ENCODE measurements at regions not wholly inside any gene's neighbourhood (a gene's known extent, or its start where the extent isn't known, plus 50 kb on each side); places are given as distances from the start of the nearest gene placed in this dataset.
A peak's percentile ranks its signal among the peaks of the same experiment; 100 is the strongest.

DNA sequence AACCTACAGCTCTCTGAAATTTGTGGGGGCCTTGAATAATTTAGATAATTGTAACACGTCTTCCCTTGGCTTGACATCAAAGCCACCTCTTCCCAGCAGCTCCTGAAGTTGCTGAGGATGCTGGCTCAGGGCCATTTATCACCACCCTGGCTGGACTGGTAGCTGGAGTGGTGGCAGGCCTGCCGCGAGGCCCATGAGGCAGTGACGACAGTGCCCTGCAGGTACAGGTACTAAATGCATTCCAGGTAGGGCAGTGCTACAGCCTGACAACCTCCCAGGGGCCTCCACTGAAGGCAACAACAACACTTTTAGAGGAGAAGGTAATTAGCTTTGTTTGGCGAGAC lies 270.2 kb upstream of the KLF4 start:
- WGBS (ENCODE audit: insufficient coverage), result no CpG with 5 or more reads among the region's 5 CpGs
- intact Hi-C loops (cut with micrococcal nuclease), result loop anchor here in 1 of 2 donors (5.0 to 10.0 kb wide), 3 partner anchors 82 to 168 kb away; no protein-coding TSS in a partner anchor
- TF ChIP-seq, protein P1, sequence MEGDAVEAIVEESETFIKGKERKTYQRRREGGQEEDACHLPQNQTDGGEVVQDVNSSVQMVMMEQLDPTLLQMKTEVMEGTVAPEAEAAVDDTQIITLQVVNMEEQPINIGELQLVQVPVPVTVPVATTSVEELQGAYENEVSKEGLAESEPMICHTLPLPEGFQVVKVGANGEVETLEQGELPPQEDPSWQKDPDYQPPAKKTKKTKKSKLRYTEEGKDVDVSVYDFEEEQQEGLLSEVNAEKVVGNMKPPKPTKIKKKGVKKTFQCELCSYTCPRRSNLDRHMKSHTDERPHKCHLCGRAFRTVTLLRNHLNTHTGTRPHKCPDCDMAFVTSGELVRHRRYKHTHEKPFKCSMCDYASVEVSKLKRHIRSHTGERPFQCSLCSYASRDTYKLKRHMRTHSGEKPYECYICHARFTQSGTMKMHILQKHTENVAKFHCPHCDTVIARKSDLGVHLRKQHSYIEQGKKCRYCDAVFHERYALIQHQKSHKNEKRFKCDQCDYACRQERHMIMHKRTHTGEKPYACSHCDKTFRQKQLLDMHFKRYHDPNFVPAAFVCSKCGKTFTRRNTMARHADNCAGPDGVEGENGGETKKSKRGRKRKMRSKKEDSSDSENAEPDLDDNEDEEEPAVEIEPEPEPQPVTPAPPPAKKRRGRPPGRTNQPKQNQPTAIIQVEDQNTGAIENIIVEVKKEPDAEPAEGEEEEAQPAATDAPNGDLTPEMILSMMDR (IDR thresholded peaks at IDR 0.05), result no peak
- Histone ChIP-seq H3K4me1 (ENCODE audit: control insufficient read depth in 1 of 2, insufficient read depth in 2 of 2, low read length in 2 of 2) (peaks cover 61 to 71% of the 10 kb centered on the region in 2 donors), H3K79me2 (ENCODE audit: insufficient read depth, low read length) (no peaks in the 10 kb centered on the region), H4K20me1 (ENCODE audit: insufficient read depth, low read length) (no peaks in the 10 kb centered on the region), H3K4me3 (replicated peaks in 1 of 3; ENCODE audit: low read depth in 2 of 3, low read length in 3 of 3) (peak overlapping the region in 1 of 3 experiments; percentile 67), H3K27me3 (ENCODE audit: control insufficient read depth in 2 of 2, insufficient read depth in 2 of 2, low read length in 2 of 2) (no peaks in the 10 kb centered on the region), H3K9ac (ENCODE audit: insufficient read depth, low read length, poor library complexity, severe bottlenecking) (no peak overlapping the region), H2AFZ (ENCODE audit: insufficient read depth, low read depth, low read length, poor library complexity, severe bottlenecking) (no peak overlapping the region), H3K4me2 (replicated peaks; ENCODE audit: extremely low read depth, low read length, poor library complexity, severe bottlenecking) (peak overlapping the region; percentile 75), H3K9me3 (replicated peaks in 1 of 2; ENCODE audit: control insufficient read depth in 1 of 2, insufficient read depth in 1 of 2, low read length in 2 of 2) (no peaks in the 10 kb centered on the region), H3K36me3 (replicated peaks in 1 of 2; ENCODE audit: control insufficient read depth in 1 of 2, insufficient read depth in 2 of 2, low read length in 2 of 2) (no peaks in the 10 kb centered on the region), H3K27ac (ENCODE audit: low read depth in 1 of 2, low read length in 2 of 2) (peak overlapping the region; percentile 82 to 87)
- H3K9me3 Mint-ChIP-seq, result peaks cover 0 to 3% (median 2%) of the 10 kb centered on the region in 7 donors
- H3K4me1 Mint-ChIP-seq, result peaks cover 59% of the 10 kb centered on the region
- H3K4me3 Mint-ChIP-seq, result no peak overlapping the region
- DNase-seq, result no peak
- H3K27ac Mint-ChIP-seq, result peak overlapping the region; percentile 91 to 99 (median 98)
- H3K27me3 Mint-ChIP-seq (ENCODE audit: low read depth in 3 of 3), result peaks cover 0 to 3% (median 0%) of the 10 kb centered on the region in 3 donors
- peaks cover 3% of the 10 kb centered on the region in 2 donors for H3K36me3 Mint-ChIP-seq

DNA sequence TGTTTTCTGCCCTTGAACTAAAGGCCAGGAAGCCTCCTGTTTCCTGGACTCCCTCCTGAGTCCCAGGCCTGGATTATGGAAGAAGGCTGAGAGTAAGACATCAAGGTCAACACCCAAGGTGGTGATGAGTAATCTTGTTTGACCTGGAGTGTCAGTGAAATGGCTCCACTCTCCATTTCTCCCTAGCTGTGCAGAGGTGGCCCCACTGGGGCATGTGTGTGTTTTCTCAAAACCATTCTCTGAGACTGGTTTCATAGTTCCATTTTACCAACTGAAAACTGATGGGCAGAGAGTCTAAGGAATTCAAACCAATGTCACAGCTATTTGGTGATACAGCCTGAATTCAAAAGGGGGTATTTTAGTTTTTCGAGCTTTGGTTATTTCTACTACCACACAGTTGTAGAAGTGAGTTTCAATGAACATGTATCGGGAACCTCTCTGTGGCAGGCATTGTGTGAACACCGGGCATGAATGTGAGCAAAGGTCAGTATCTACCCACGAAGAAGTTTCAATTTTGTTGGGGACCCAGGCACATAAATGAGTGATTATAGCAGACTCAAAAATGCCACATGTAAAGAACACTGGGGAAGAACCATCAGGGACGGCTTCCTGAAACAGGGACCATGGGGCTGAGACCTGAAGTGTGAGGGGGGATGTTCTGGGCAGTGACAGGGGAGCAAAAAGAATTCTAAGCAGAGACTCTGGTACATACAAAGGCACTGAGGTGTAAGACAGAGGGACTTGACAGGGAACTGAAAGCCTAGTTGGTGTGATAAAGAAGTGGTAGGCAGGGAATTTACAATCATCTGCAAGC lies 269.6 kb upstream of the KLF4 start:
- Histone ChIP-seq H3K27ac (ENCODE audit: low read depth in 1 of 2, low read length in 2 of 2) (peak overlapping the region; percentile 82 to 87), H3K36me3 (replicated peaks in 1 of 2; ENCODE audit: control insufficient read depth in 1 of 2, insufficient read depth in 2 of 2, low read length in 2 of 2) (no peaks in the 10 kb centered on the region), H3K4me2 (replicated peaks; ENCODE audit: extremely low read depth, low read length, poor library complexity, severe bottlenecking) (no peak overlapping the region), H3K4me3 (replicated peaks in 1 of 3; ENCODE audit: low read depth in 2 of 3, low read length in 3 of 3) (no peak overlapping the region), H4K20me1 (ENCODE audit: insufficient read depth, low read length) (no peaks in the 10 kb centered on the region), H3K79me2 (ENCODE audit: insufficient read depth, low read length) (no peaks in the 10 kb centered on the region), H3K27me3 (ENCODE audit: control insufficient read depth in 2 of 2, insufficient read depth in 2 of 2, low read length in 2 of 2) (no peaks in the 10 kb centered on the region), H3K9ac (ENCODE audit: insufficient read depth, low read length, poor library complexity, severe bottlenecking) (no peak overlapping the region), H3K9me3 (replicated peaks in 1 of 2; ENCODE audit: control insufficient read depth in 1 of 2, insufficient read depth in 1 of 2, low read length in 2 of 2) (no peaks in the 10 kb centered on the region), H3K4me1 (ENCODE audit: control insufficient read depth in 1 of 2, insufficient read depth in 2 of 2, low read length in 2 of 2) (peaks cover 65 to 76% of the 10 kb centered on the region in 2 donors), H2AFZ (ENCODE audit: insufficient read depth, low read depth, low read length, poor library complexity, severe bottlenecking) (no peak overlapping the region)
- WGBS (ENCODE audit: insufficient coverage), result 93% methylated on average over 3 of the region's 5 CpGs
- DNase-seq, result no peak
- Mint-ChIP-seq H3K9me3 (peaks cover 0 to 5% (median 2%) of the 10 kb centered on the region in 7 donors), H3K4me1 (peaks cover 65% of the 10 kb centered on the region), H3K27ac (peak overlapping the region; percentile 91 to 99 (median 98)), H3K27me3 (ENCODE audit: low read depth in 3 of 3) (peaks cover 0 to 3% (median 0%) of the 10 kb centered on the region in 3 donors), H3K4me3 (no peak overlapping the region), H3K36me3 (peaks cover 3% of the 10 kb centered on the region in 2 donors)
- intact Hi-C loops (cut with micrococcal nuclease), result loop anchor here in 1 of 2 donors (5.0 kb wide), 1 partner anchor 168 kb away; no protein-coding TSS in a partner anchor
- TF ChIP-seq, protein P1 (IDR thresholded peaks at IDR 0.05), result no peak

Measured in CD14-positive monocyte (primary cell).